ENCODE measurements at regions not wholly inside any gene's neighbourhood (a gene's known extent, or its start where the extent isn't known, plus 50 kb on each side); places are given as distances from the start of the nearest gene placed in this dataset.

GRCh38 chr10:109746861-109747260, 176.4 kb downstream of the XPNPEP1 start:
- no peak for TF ChIP-seq CHD2 (IDR thresholded peaks at IDR 0.05; ENCODE audit: low read length)
- no peak for TF ChIP-seq RAD21 (IDR thresholded peaks at IDR 0.05 in 1 of 2, conservative IDR thresholded peaks at IDR 0.05 in 1 of 2; ENCODE audit: low read depth in 2 of 2, low read length in 2 of 2)
- TF ChIP-seq MAFK (IDR thresholded peaks at IDR 0.05; ENCODE audit: low read depth, low read length) = no peak
- TF ChIP-seq USF2 (IDR thresholded peaks at IDR 0.05; ENCODE audit: low read length) = no peak
- TF ChIP-seq CEBPB (IDR thresholded peaks at IDR 0.05; ENCODE audit: low read depth, low read length) = no peak
- no peak for TF ChIP-seq CTCF (IDR thresholded peaks at IDR 0.05; ENCODE audit: control extremely low read depth in 1 of 3, insufficient read depth in 1 of 3, low read depth in 1 of 3, low read length in 3 of 3)
- no peak for TF ChIP-seq EP300 (IDR thresholded peaks at IDR 0.05; ENCODE audit: borderline replicate concordance in 1 of 2, low read depth in 2 of 2, low read length in 2 of 2)
- TF ChIP-seq POLR2A (IDR thresholded peaks at IDR 0.05; ENCODE audit: control extremely low read depth in 1 of 2, low read depth in 2 of 2, low read length in 2 of 2) = no peak
- TF ChIP-seq EZH2 (IDR thresholded peaks at IDR 0.05; ENCODE audit: low read depth, low read length, severe bottlenecking) = no peak
- no peak for TF ChIP-seq ATF3 (IDR thresholded peaks at IDR 0.05; ENCODE audit: insufficient read depth, low read depth, low read length)
- TF ChIP-seq SIX5 (IDR thresholded peaks at IDR 0.05; ENCODE audit: low read depth, low read length) = no peak
- TF ChIP-seq TEAD4 (IDR thresholded peaks at IDR 0.05; ENCODE audit: low read depth, low read length) = no peak
- no peak for TF ChIP-seq JUND (IDR thresholded peaks at IDR 0.05; ENCODE audit: low read length)
- TF ChIP-seq SIN3A (conservative IDR thresholded peaks at IDR 0.05 in 1 of 2, IDR thresholded peaks at IDR 0.05 in 1 of 2; ENCODE audit: low read depth in 1 of 2, low read length in 2 of 2) = no peak
